GM12878 (cell line): ENCODE measurements at regions not wholly inside any gene's neighbourhood (a gene's known extent, or its start where the extent isn't known, plus 50 kb on each side); places are given as distances from the start of the nearest gene placed in this dataset.

Experiments
- ATAC-seq: fragments of 200-7000 bp; cut with Tn5 transposase; 3 replicates; pipeline ENCODE4 v1.9.1; 2020; ENCODE audit warnings: mild to moderate bottlenecking, moderate library complexity
- BruUV-seq: library from RNA; stranded (reverse); fragments of 400-500 nt; replicated peaks from 2 replicates; lab custom pipeline; 2021; lab: Mats Ljungman, UMichigan
- CTCF ChIA-PET: fragments of 300-600 bp; sonication (Branson Sonifier 250); formaldehyde crosslinking; extraction: SDS; loops from one replicate; lab custom pipeline; 2021; ENCODE audit warnings: inconsistent platforms; lab: Yijun Ruan, JAX
- POLR2A ChIA-PET: fragments of 350-600 bp; formaldehyde crosslinking; extraction: SDS; loops from one replicate; lab custom pipeline; 2021; ENCODE audit warnings: inconsistent platforms; lab: Charles Lee
- RAD21 ChIA-PET: fragments of 300-600 bp; sonication (Branson Sonifier 250); formaldehyde crosslinking; loops from one replicate; lab custom pipeline; 2023; ENCODE audit warnings: antibody characterized with exemption; ENCODE audit not compliant: unreplicated experiment; lab: Charles Lee
- SMC1A ChIA-PET: fragments of 300-600 bp; sonication (Branson Sonifier 250); formaldehyde crosslinking; loops from one replicate; lab custom pipeline; 2023; ENCODE audit not compliant: unreplicated experiment, uncharacterized antibody; lab: Charles Lee
- DNase-seq: peaks from one replicate; pipeline ENCODE4 v3.0.0-alpha.2; 2011; ENCODE audit warnings: low read depth, low spot score
- FAIRE-seq: peaks from 3 replicates; lab custom pipeline; 2011; peaks lifted over from hg19 to GRCh38; lab: Jason Lieb, UNC
- H2AFZ ChIP-seq: 2 replicates; pipeline ENCODE4 v1.6.0; 2011; ENCODE audit warnings: low read depth, low read length, control low read depth; ENCODE audit not compliant: control insufficient read depth
- H3K27ac ChIP-seq: 2 replicates; pipeline ENCODE4 v1.5.1; 2011; ENCODE audit warnings: control low read depth; ENCODE audit not compliant: control insufficient read depth, insufficient read depth
- H3K27me3 ChIP-seq, 2 experiments: replicated peaks in 1 of 2; 2 replicates each; pipeline versions ENCODE4 v1.6.0 to v1.6.1; 2011; ENCODE audit warnings: low read length in 1 of 2; ENCODE audit not compliant: control insufficient read depth in 2 of 2, insufficient read depth in 2 of 2
- H3K36me3 ChIP-seq, 2 experiments: 2 replicates each; pipeline ENCODE4 v1.5.1; 2011; ENCODE audit warnings: low read length in 1 of 2; ENCODE audit not compliant: control insufficient read depth in 2 of 2, insufficient read depth in 2 of 2
- H3K4me1 ChIP-seq: 2 replicates; pipeline ENCODE4 v1.6.1; 2011; ENCODE audit warnings: mild to moderate bottlenecking, low read length, moderate library complexity, mixed read lengths; ENCODE audit not compliant: control insufficient read depth, insufficient read depth
- H3K4me2 ChIP-seq: 2 replicates; pipeline ENCODE4 v1.6.0; 2011; ENCODE audit warnings: control low read depth; ENCODE audit not compliant: control insufficient read depth, insufficient read depth
- H3K4me3 ChIP-seq: fragments of 200-600 bp; sonication (generic); 2 replicates; pipeline ENCODE4 v1.5.1; 2016
- H3K79me2 ChIP-seq: 2 replicates; pipeline ENCODE4 v1.6.0; 2011; ENCODE audit warnings: low read length; ENCODE audit not compliant: control insufficient read depth, insufficient read depth
- H3K9ac ChIP-seq: 2 replicates; pipeline ENCODE4 v1.8.0; 2011; ENCODE audit warnings: low read length, control low read depth, mixed read lengths; ENCODE audit not compliant: control insufficient read depth, insufficient read depth
- H3K9me3 ChIP-seq: replicated peaks from 3 replicates; pipeline ENCODE4 v1.5.1; 2011; ENCODE audit warnings: mild to moderate bottlenecking, low read length; ENCODE audit not compliant: control insufficient read depth, insufficient read depth
- H4K20me1 ChIP-seq: 2 replicates; pipeline ENCODE4 v1.6.0; 2011; ENCODE audit not compliant: control insufficient read depth, insufficient read depth
- BACH1 ChIP-seq: fragments of 450-650 bp; IDR thresholded peaks from 2 replicates; pipeline ENCODE4 v1.6.1; 2017; ENCODE audit warnings: mild to moderate bottlenecking, borderline replicate concordance
- BCL11A ChIP-seq: IDR thresholded peaks from 2 replicates; pipeline ENCODE4 v1.6.1; 2011; ENCODE audit warnings: low read depth, low read length
- CBX3 ChIP-seq: fragments of 200-600 bp; sonication (generic); IDR thresholded peaks from 2 replicates; pipeline ENCODE4 v1.6.1; 2016; ENCODE audit warnings: low read depth, borderline replicate concordance
- EZH2 ChIP-seq: IDR thresholded peaks from 2 replicates; pipeline ENCODE4 v1.6.1; 2012; ENCODE audit warnings: low read depth, mild to moderate bottlenecking, control low read depth, inconsistent platforms, low read length, borderline replicate concordance; ENCODE audit not compliant: control insufficient read depth
- FOXK2 ChIP-seq: fragments of 450-650 bp; IDR thresholded peaks from 2 replicates; pipeline ENCODE4 v1.6.1; 2017; ENCODE audit warnings: mild to moderate bottlenecking, moderate library complexity
- HCFC1 ChIP-seq: fragments of 150-350 bp; IDR thresholded peaks from 2 replicates; pipeline ENCODE4 v1.6.1; 2014; ENCODE audit warnings: low read length
- HDAC6 ChIP-seq: fragments of 200-600 bp; sonication (generic); IDR thresholded peaks from one replicate; pipeline ENCODE4 v1.8.0; 2017; ENCODE audit warnings: antibody characterized with exemption; ENCODE audit not compliant: unreplicated experiment
- IKZF1 ChIP-seq: fragments of 450-650 bp; conservative IDR thresholded peaks from 2 replicates; pipeline ENCODE4 v1.6.1; 2017; ENCODE audit warnings: antibody characterized with exemption, mild to moderate bottlenecking
- MEF2A ChIP-seq: IDR thresholded peaks from 2 replicates; pipeline ENCODE4 v1.6.1; 2011; ENCODE audit warnings: low read depth, mild to moderate bottlenecking, low read length, moderate library complexity; ENCODE audit not compliant: insufficient read depth
- POLR2AphosphoS5 ChIP-seq: IDR thresholded peaks from 2 replicates; pipeline ENCODE4 v1.6.1; 2011; ENCODE audit warnings: mild to moderate bottlenecking, low read length, inconsistent platforms
- ZNF217 ChIP-seq: fragments of 450-650 bp; IDR thresholded peaks from 2 replicates; pipeline ENCODE4 v1.6.1; 2017; ENCODE audit warnings: antibody characterized with exemption, mild to moderate bottlenecking
- ZNF622 ChIP-seq: fragments of 450-650 bp; IDR thresholded peaks from 2 replicates; pipeline ENCODE4 v1.6.1; 2017; ENCODE audit warnings: mild to moderate bottlenecking, inconsistent platforms
- WGBS: methylation state at CpG from one replicate; pipeline ENCODE4 v1.1.6; 2016; ENCODE audit warnings: low lambda C conversion rate; ENCODE audit not compliant: insufficient replicate concordance, insufficient coverage; ENCODE audit errors: missing lambda C conversion rate; 5-methylcytosine and 5-hydroxymethylcytosine counted together
- in situ Hi-C: fragments of 300-500 bp; cut with MboI; formaldehyde crosslinking; loops from 9 replicates; pipeline ENCODE4 v1.14.3; 2018; ENCODE audit warnings: mixed read lengths
- intact Hi-C: fragments of 100-400 bp; cut with micrococcal nuclease; formaldehyde crosslinking; loops from one replicate; pipeline ENCODE4 v1.14.2; 2022; ENCODE audit not compliant: unreplicated experiment
- TF ChIP-seq, protein P1 (sequence below): fragments of 150-350 bp; IDR thresholded peaks from 2 replicates; pipeline ENCODE4 v1.6.1; 2014; ENCODE audit warnings: mild to moderate bottlenecking, low read depth, low read length
- TF ChIP-seq, protein P2 (sequence below): IDR thresholded peaks from 2 replicates; pipeline ENCODE4 v1.6.1; 2011; ENCODE audit warnings: mild to moderate bottlenecking, low read depth, low read length, moderate library complexity; ENCODE audit not compliant: insufficient replicate concordance

GRCh38 chr18:67092141-67092540 is 424.4 kb downstream of the DSEL start:
- in situ Hi-C loops (no loop called here), intact Hi-C loops (no loop called here)
- no peak for FAIRE-seq
- Histone ChIP-seq H3K4me2 (no peak overlapping the region), H3K27me3 (no peaks in the 10 kb centered on the region), H3K36me3 (no peaks in the 10 kb centered on the region), H4K20me1 (no peaks in the 10 kb centered on the region), H3K9ac (no peak overlapping the region), H3K79me2 (no peaks in the 10 kb centered on the region), H3K27ac (no peak overlapping the region), H2AFZ (no peak overlapping the region), H3K4me3 (no peak overlapping the region), H3K4me1 (no peaks in the 10 kb centered on the region), H3K9me3 (no peaks in the 10 kb centered on the region)
- POLR2A ChIA-PET = no interaction called here
- no peak for ATAC-seq
- DNase-seq = no peak
- SMC1A ChIA-PET = no interaction called here
- BruUV-seq = no TSS peak
- CTCF ChIA-PET = interaction anchor here (1.3 kb wide), 1 partner anchor 9 kb away, joined by 3 read pairs; no protein-coding TSS in a partner anchor
- RAD21 ChIA-PET = no interaction called here
- WGBS = 0% methylated on average over 1 of the region's 1 CpG
- TF ChIP-seq FOXK2 (no peak), BCL11A (no peak), EZH2 (no peak), HCFC1 (no peak), ZNF622 (no peak), IKZF1 (no peak), HDAC6 (no peak), ZNF217 (no peak), POLR2AphosphoS5 (no peak), MEF2A (no peak), BACH1 (no peak), CBX3 (no peak)
- TF ChIP-seq, protein P1, sequence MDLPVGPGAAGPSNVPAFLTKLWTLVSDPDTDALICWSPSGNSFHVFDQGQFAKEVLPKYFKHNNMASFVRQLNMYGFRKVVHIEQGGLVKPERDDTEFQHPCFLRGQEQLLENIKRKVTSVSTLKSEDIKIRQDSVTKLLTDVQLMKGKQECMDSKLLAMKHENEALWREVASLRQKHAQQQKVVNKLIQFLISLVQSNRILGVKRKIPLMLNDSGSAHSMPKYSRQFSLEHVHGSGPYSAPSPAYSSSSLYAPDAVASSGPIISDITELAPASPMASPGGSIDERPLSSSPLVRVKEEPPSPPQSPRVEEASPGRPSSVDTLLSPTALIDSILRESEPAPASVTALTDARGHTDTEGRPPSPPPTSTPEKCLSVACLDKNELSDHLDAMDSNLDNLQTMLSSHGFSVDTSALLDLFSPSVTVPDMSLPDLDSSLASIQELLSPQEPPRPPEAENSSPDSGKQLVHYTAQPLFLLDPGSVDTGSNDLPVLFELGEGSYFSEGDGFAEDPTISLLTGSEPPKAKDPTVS = no peak
- TF ChIP-seq, protein P2, sequence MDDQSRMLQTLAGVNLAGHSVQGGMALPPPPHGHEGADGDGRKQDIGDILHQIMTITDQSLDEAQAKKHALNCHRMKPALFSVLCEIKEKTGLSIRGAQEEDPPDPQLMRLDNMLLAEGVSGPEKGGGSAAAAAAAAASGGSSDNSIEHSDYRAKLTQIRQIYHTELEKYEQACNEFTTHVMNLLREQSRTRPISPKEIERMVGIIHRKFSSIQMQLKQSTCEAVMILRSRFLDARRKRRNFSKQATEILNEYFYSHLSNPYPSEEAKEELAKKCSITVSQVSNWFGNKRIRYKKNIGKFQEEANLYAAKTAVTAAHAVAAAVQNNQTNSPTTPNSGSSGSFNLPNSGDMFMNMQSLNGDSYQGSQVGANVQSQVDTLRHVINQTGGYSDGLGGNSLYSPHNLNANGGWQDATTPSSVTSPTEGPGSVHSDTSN = no peak
